ENCODE measurements at regions not wholly inside any gene's neighbourhood (a gene's known extent, or its start where the extent isn't known, plus 50 kb on each side); places are given as distances from the start of the nearest gene placed in this dataset.

DNA sequence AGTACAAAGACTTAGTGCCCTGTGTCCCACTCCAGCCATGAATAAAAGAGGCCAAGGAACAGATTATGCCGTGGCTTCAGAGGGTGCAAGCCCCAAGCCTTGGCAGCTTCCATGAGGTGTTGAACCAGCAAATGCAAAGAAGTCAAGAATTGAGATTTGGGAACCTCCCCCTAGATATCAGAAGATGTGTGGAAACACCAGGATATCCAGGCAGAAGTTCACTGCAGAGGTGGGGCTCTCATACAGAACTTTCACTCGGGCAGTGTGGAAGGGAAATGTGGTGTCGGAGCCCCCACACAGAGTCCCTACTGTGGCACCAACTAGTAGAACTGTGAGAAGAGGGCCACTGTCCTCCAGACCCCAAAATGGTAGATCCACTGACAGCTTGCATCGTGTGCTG lies 2421.4 kb downstream of the PCDH9 start:
- no peak overlapping the region for H3K9ac ChIP-seq (ENCODE audit: low read length)
- no peak overlapping the region for H3K27ac ChIP-seq (ENCODE audit: low read depth, low read length)
- H3K4me1 ChIP-seq (ENCODE audit: control insufficient read depth, insufficient read depth, low read length), result no peaks in the 10 kb centered on the region
- no peaks in the 10 kb centered on the region for H3K27me3 ChIP-seq (ENCODE audit: control insufficient read depth, insufficient read depth, low read length)
- no peaks in the 10 kb centered on the region for H3K36me3 ChIP-seq (ENCODE audit: control insufficient read depth, insufficient read depth, low read length)
- H3K4me3 ChIP-seq (ENCODE audit: low read depth, low read length), result no peak overlapping the region
- peaks cover 19% of the 10 kb centered on the region for H3K9me3 ChIP-seq (ENCODE audit: control insufficient read depth, insufficient read depth, low read depth, low read length)

DNA sequence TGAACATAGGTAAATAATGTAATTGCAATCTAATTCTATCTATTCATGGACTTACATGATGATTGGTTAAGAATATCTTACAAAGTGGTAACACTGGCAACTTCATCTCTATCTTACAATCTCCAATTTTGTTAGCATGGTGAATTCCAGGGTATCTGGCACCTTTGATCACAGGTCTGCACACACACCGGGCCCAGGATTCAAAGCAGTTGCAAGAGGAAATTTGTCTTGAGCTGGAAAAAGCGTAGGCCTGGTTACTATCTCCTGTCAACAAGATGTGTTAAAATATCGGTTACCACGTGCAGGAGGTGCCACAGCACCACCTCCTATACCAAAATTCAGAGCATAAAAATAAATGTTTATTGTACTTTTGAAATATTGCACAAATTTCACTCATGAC lies 2428.4 kb downstream of the PCDH9 start:
- Histone ChIP-seq H3K36me3 (ENCODE audit: control insufficient read depth, insufficient read depth, low read length) (no peaks in the 10 kb centered on the region), H3K4me1 (ENCODE audit: control insufficient read depth, insufficient read depth, low read length) (no peaks in the 10 kb centered on the region), H3K27ac (ENCODE audit: low read depth, low read length) (no peak overlapping the region)

DNA sequence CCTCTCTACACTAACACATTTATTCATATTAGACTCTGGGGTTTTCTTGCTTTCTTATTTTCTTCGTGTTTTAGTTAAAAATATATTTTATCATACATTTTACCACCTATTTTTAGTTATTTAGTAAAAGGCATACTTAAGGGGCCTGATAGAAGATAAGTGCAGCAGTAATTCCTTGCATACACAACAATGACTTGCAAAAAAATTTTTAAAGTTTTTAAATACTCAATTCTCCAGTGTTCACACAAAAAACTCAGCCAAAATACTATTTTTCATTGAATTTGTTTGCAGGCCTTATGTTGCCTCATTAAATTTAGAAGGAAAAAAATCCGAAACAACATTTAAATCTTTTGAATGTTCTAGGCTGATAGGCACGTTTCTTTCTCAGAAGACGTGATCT lies 2431.7 kb downstream of the PCDH9 start:
- no peak overlapping the region for H3K4me3 ChIP-seq (ENCODE audit: low read depth, low read length)
- no peaks in the 10 kb centered on the region for H3K27me3 ChIP-seq (ENCODE audit: control insufficient read depth, insufficient read depth, low read length)
- H3K9me3 ChIP-seq (ENCODE audit: control insufficient read depth, insufficient read depth, low read depth, low read length), result no peaks in the 10 kb centered on the region
- no peak overlapping the region for H3K9ac ChIP-seq (ENCODE audit: low read length)
- H3K27ac ChIP-seq (ENCODE audit: low read depth, low read length), result no peak overlapping the region
- H3K4me1 ChIP-seq (ENCODE audit: control insufficient read depth, insufficient read depth, low read length), result no peaks in the 10 kb centered on the region
- H3K36me3 ChIP-seq (ENCODE audit: control insufficient read depth, insufficient read depth, low read length), result no peaks in the 10 kb centered on the region

More for the DNA sequence above, 2428.4 kb downstream of the PCDH9 start:
- no peaks in the 10 kb centered on the region for H3K27me3 ChIP-seq (ENCODE audit: control insufficient read depth, insufficient read depth, low read length)
- H3K9me3 ChIP-seq (ENCODE audit: control insufficient read depth, insufficient read depth, low read depth, low read length), result no peaks in the 10 kb centered on the region
- no peak overlapping the region for H3K4me3 ChIP-seq (ENCODE audit: low read depth, low read length)
- H3K9ac ChIP-seq (ENCODE audit: low read length), result no peak overlapping the region

- no peak overlapping the region for H3K9ac ChIP-seq (ENCODE audit: low read length)
- no peak overlapping the region for H3K4me3 ChIP-seq (ENCODE audit: low read depth, low read length)
- H3K27ac ChIP-seq (ENCODE audit: low read depth, low read length), result no peak overlapping the region
- H3K9me3 ChIP-seq (ENCODE audit: control insufficient read depth, insufficient read depth, low read depth, low read length), result no peaks in the 10 kb centered on the region
- no peaks in the 10 kb centered on the region for H3K4me1 ChIP-seq (ENCODE audit: control insufficient read depth, insufficient read depth, low read length)
- no peaks in the 10 kb centered on the region for H3K36me3 ChIP-seq (ENCODE audit: control insufficient read depth, insufficient read depth, low read length)
- no peaks in the 10 kb centered on the region for H3K27me3 ChIP-seq (ENCODE audit: control insufficient read depth, insufficient read depth, low read length)
Observed at GRCh38 chr13:64793592-64793991, 2436.5 kb downstream of the PCDH9 start.

- Histone ChIP-seq H3K9me3 (ENCODE audit: control insufficient read depth, insufficient read depth, low read depth, low read length) (no peaks in the 10 kb centered on the region), H3K36me3 (ENCODE audit: control insufficient read depth, insufficient read depth, low read length) (no peaks in the 10 kb centered on the region), H3K9ac (ENCODE audit: low read length) (no peak overlapping the region), H3K27ac (ENCODE audit: low read depth, low read length) (no peak overlapping the region), H3K27me3 (ENCODE audit: control insufficient read depth, insufficient read depth, low read length) (no peaks in the 10 kb centered on the region), H3K4me3 (ENCODE audit: low read depth, low read length) (no peak overlapping the region), H3K4me1 (ENCODE audit: control insufficient read depth, insufficient read depth, low read length) (no peaks in the 10 kb centered on the region)
Observed at GRCh38 chr13:64793131-64793530, 2437.0 kb downstream of the PCDH9 start.

- Histone ChIP-seq H3K9ac (ENCODE audit: low read length) (no peak overlapping the region), H3K9me3 (ENCODE audit: control insufficient read depth, insufficient read depth, low read depth, low read length) (no peaks in the 10 kb centered on the region), H3K27ac (ENCODE audit: low read depth, low read length) (no peak overlapping the region), H3K4me1 (ENCODE audit: control insufficient read depth, insufficient read depth, low read length) (no peaks in the 10 kb centered on the region), H3K27me3 (ENCODE audit: control insufficient read depth, insufficient read depth, low read length) (no peaks in the 10 kb centered on the region), H3K4me3 (ENCODE audit: low read depth, low read length) (no peak overlapping the region), H3K36me3 (ENCODE audit: control insufficient read depth, insufficient read depth, low read length) (no peaks in the 10 kb centered on the region)
Observed at GRCh38 chr13:64791373-64791772, 2438.8 kb downstream of the PCDH9 start.

DNA sequence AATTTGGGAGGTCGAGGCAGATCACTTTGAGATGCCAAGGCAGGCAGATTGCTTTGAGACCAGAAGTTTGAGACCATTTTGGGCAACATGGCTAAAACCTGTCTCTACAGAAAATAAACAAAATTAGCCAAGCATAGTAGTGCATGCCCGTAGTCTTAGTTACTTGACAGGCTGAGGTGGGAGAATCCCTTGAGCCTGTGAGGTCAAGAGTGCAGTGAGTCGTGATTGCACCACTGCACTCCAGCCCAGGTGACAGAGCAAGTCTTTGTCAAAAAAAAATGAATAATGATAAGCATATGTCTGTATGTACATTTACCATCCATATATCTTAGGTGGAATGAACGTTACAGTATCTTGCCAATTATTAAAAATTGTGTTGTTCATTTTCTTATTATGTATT lies 2447.7 kb downstream of the PCDH9 start:
- H3K27me3 ChIP-seq (ENCODE audit: control insufficient read depth, insufficient read depth, low read length), result no peaks in the 10 kb centered on the region
- no peaks in the 10 kb centered on the region for H3K4me1 ChIP-seq (ENCODE audit: control insufficient read depth, insufficient read depth, low read length)
- H3K9me3 ChIP-seq (ENCODE audit: control insufficient read depth, insufficient read depth, low read depth, low read length), result no peaks in the 10 kb centered on the region
- no peaks in the 10 kb centered on the region for H3K36me3 ChIP-seq (ENCODE audit: control insufficient read depth, insufficient read depth, low read length)
- H3K4me3 ChIP-seq (ENCODE audit: low read depth, low read length), result no peak overlapping the region
- no peak overlapping the region for H3K9ac ChIP-seq (ENCODE audit: low read length)
- no peak overlapping the region for H3K27ac ChIP-seq (ENCODE audit: low read depth, low read length)

DNA sequence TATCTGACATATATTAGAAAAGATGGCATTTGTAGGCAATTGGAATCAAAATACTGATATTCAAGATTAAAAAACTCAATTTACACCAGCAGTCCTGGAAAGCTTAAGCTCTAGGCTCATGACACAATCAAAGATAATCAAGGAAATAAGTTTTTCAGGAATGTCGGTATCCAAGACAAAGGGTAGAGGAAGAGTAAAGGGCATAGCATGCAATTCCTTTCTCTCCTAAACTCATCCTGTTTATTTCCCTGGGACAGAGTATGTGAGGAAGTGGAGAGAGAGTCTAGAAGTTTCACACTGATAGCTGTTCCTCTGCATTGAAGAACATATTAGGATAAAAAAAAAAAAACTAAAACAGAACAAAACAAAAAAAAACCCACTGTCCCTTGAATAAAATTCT lies 2452.1 kb downstream of the PCDH9 start:
- Histone ChIP-seq H3K9me3 (ENCODE audit: control insufficient read depth, insufficient read depth, low read depth, low read length) (no peaks in the 10 kb centered on the region), H3K27ac (ENCODE audit: low read depth, low read length) (no peak overlapping the region), H3K9ac (ENCODE audit: low read length) (no peak overlapping the region), H3K36me3 (ENCODE audit: control insufficient read depth, insufficient read depth, low read length) (no peaks in the 10 kb centered on the region), H3K27me3 (ENCODE audit: control insufficient read depth, insufficient read depth, low read length) (no peaks in the 10 kb centered on the region), H3K4me3 (ENCODE audit: low read depth, low read length) (no peak overlapping the region), H3K4me1 (ENCODE audit: control insufficient read depth, insufficient read depth, low read length) (no peaks in the 10 kb centered on the region)

DNA sequence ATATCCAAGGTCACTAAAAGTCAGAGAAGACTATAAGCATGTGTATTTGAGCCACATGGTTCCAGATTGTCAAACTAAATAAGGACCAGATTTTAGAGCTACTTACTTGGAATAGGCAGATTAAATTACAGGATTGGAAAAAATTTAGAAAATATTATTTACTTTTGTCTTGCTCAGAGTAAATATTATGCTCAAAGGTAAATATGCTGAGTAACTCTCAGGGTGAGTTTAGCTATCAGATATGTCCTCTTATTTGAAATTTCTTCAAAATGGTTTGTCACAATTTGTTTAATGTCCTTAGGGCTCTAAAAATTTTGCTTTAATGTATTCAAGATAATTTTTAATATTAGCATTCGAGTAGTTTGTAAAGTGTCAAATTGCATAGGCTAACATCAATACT lies 2455.2 kb downstream of the PCDH9 start:
- Histone ChIP-seq H3K4me1 (ENCODE audit: control insufficient read depth, insufficient read depth, low read length) (no peaks in the 10 kb centered on the region), H3K27ac (ENCODE audit: low read depth, low read length) (no peak overlapping the region), H3K9ac (ENCODE audit: low read length) (no peak overlapping the region), H3K9me3 (ENCODE audit: control insufficient read depth, insufficient read depth, low read depth, low read length) (no peaks in the 10 kb centered on the region), H3K27me3 (ENCODE audit: control insufficient read depth, insufficient read depth, low read length) (no peaks in the 10 kb centered on the region), H3K4me3 (ENCODE audit: low read depth, low read length) (no peak overlapping the region), H3K36me3 (ENCODE audit: control insufficient read depth, insufficient read depth, low read length) (no peaks in the 10 kb centered on the region)

DNA sequence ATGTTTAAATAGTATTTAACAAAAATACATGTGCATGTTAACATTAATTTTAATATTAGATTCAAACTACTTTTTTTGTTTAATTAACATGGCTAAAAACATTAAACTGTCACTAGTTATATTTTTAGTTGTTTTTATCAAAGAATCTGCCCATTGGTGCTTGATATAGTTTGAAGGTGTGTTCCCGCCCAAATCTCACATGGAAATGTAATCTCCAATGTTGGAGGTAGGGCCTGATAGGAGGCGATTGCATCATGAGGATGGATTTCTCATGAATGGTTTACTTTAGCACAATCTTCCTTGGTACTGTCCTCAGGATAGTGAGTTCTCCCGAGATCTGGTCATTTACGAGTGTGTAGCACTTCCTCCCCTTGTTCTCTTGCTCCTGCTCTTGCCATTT lies 2459.4 kb downstream of the PCDH9 start:
- Histone ChIP-seq H3K27me3 (ENCODE audit: control insufficient read depth, insufficient read depth, low read length) (no peaks in the 10 kb centered on the region), H3K27ac (ENCODE audit: low read depth, low read length) (no peak overlapping the region), H3K4me1 (ENCODE audit: control insufficient read depth, insufficient read depth, low read length) (peaks cover 8% of the 10 kb centered on the region; the same call in 1 of the 2 replicates), H3K9me3 (ENCODE audit: control insufficient read depth, insufficient read depth, low read depth, low read length) (no peaks in the 10 kb centered on the region), H3K36me3 (ENCODE audit: control insufficient read depth, insufficient read depth, low read length) (no peaks in the 10 kb centered on the region), H3K9ac (ENCODE audit: low read length) (no peak overlapping the region), H3K4me3 (ENCODE audit: low read depth, low read length) (no peak overlapping the region)

DNA sequence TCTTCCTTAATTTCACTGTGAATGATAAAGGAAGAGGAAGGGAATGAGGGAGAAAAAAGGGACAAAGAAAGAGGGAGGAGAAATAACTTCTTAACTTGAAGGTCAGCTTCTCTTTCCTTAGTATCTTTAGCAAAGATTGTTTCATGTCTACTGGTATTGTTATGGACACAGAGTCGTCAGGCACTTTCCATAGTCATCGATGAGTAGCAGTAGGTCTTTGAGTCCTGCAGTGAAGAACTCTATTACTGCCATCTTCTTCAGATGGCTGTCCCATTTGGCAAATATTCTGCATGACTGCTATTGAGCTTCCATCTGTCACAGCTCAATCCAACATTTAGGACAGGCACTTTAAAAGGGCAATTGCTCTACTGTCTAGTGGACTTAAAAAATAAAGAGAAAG lies 2463.1 kb downstream of the PCDH9 start:
- H3K36me3 ChIP-seq (ENCODE audit: control insufficient read depth, insufficient read depth, low read length), result no peaks in the 10 kb centered on the region
- H3K9me3 ChIP-seq (ENCODE audit: control insufficient read depth, insufficient read depth, low read depth, low read length), result no peaks in the 10 kb centered on the region
- H3K9ac ChIP-seq (ENCODE audit: low read length), result no peak overlapping the region
- H3K4me1 ChIP-seq (ENCODE audit: control insufficient read depth, insufficient read depth, low read length), result peaks cover 8% of the 10 kb centered on the region; the same call in 1 of the 2 replicates
- no peaks in the 10 kb centered on the region for H3K27me3 ChIP-seq (ENCODE audit: control insufficient read depth, insufficient read depth, low read length)
- no peak overlapping the region for H3K27ac ChIP-seq (ENCODE audit: low read depth, low read length)
- H3K4me3 ChIP-seq (ENCODE audit: low read depth, low read length), result no peak overlapping the region

DNA sequence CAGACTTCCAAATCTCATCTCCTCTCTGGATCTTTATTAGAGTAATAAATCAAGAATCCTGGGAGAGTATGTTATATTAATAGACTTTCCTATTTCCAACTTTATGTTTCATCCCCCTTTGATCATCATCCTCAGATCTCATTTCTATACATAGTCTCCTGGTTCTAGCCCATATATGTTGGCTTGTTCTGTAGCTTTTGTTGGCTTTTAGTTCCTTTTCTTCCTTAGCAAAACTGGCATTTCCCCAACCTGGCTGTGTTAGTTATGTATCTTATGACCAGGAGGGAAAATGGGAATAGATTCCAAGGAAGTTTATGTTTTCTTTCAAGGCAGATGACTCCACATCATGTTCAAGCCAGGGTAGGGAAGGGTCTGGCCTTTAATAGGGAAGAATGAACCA lies 2464.5 kb downstream of the PCDH9 start:
- no peak overlapping the region for H3K9ac ChIP-seq (ENCODE audit: low read length)
- no peak overlapping the region for H3K4me3 ChIP-seq (ENCODE audit: low read depth, low read length)
- H3K4me1 ChIP-seq (ENCODE audit: control insufficient read depth, insufficient read depth, low read length), result peaks cover 8% of the 10 kb centered on the region; the same call in 1 of the 2 replicates
- no peaks in the 10 kb centered on the region for H3K27me3 ChIP-seq (ENCODE audit: control insufficient read depth, insufficient read depth, low read length)
- H3K27ac ChIP-seq (ENCODE audit: low read depth, low read length), result no peak overlapping the region
- no peaks in the 10 kb centered on the region for H3K9me3 ChIP-seq (ENCODE audit: control insufficient read depth, insufficient read depth, low read depth, low read length)
- H3K36me3 ChIP-seq (ENCODE audit: control insufficient read depth, insufficient read depth, low read length), result no peaks in the 10 kb centered on the region
